ENCODE measurements at regions not wholly inside any gene's neighbourhood (a gene's known extent, or its start where the extent isn't known, plus 50 kb on each side); places are given as distances from the start of the nearest gene placed in this dataset.

- Histone ChIP-seq H3K36me3 (ENCODE audit: insufficient read depth, low read length, poor library complexity, severe bottlenecking) (no peaks in the 10 kb centered on the region), H3K27me3 (replicated peaks; ENCODE audit: insufficient read depth, low read depth, low read length, poor library complexity) (no peaks in the 10 kb centered on the region), H3K9me3 (ENCODE audit: low read depth, low read length, poor library complexity, severe bottlenecking) (peaks cover 3% of the 10 kb centered on the region), H3K27ac (ENCODE audit: low read depth, low read length, poor library complexity, severe bottlenecking) (no peak overlapping the region), H3K4me1 (ENCODE audit: insufficient read depth, low read length, poor library complexity, severe bottlenecking) (no peaks in the 10 kb centered on the region), H3K4me3 (ENCODE audit: low read depth, low read length, poor library complexity, severe bottlenecking) (no peak overlapping the region)
- ChIA-PET CTCF (no interaction called here), POLR2A (ENCODE audit: low non-redundant PET) (no interaction called here)
- DNase-seq (ENCODE audit: low spot score): no peak
- BruUV-seq (replicated peaks): no TSS peak
- no peak for TF ChIP-seq EZH2 (IDR thresholded peaks at IDR 0.05; ENCODE audit: borderline replicate concordance, low read depth, low read length, poor library complexity, severe bottlenecking)
- TF ChIP-seq, protein P1, sequence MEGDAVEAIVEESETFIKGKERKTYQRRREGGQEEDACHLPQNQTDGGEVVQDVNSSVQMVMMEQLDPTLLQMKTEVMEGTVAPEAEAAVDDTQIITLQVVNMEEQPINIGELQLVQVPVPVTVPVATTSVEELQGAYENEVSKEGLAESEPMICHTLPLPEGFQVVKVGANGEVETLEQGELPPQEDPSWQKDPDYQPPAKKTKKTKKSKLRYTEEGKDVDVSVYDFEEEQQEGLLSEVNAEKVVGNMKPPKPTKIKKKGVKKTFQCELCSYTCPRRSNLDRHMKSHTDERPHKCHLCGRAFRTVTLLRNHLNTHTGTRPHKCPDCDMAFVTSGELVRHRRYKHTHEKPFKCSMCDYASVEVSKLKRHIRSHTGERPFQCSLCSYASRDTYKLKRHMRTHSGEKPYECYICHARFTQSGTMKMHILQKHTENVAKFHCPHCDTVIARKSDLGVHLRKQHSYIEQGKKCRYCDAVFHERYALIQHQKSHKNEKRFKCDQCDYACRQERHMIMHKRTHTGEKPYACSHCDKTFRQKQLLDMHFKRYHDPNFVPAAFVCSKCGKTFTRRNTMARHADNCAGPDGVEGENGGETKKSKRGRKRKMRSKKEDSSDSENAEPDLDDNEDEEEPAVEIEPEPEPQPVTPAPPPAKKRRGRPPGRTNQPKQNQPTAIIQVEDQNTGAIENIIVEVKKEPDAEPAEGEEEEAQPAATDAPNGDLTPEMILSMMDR (conservative IDR thresholded peaks at IDR 0.05; ENCODE audit: low read depth, low read length): no peak
- intact Hi-C loops (cut with micrococcal nuclease; ENCODE audit: unreplicated experiment): no loop called here
Measured at GRCh38 chr2:8061219-8061618, 620.6 kb upstream of the ID2 start.

DNA sequence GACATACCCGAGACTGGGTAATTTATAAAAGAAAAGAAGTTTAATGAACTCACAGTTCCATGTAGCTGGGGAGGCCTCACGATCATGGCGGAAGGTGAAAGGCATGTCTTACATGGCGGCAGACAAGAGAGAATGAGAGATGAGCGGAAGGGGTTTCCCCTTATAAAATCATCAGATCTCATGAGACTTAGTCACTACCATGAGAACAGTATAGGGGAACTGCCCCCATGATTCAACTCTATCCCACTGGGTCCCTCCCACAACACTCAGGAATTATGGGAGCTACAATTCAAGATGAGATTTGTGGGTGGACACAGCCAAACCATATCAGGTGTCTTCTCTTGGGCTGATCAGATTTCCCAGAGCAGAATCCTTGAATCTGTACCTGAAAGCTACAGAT is 617.3 kb upstream of the ID2 start:
- no peak for DNase-seq (ENCODE audit: low spot score)
- intact Hi-C loops (cut with micrococcal nuclease; ENCODE audit: unreplicated experiment): no loop called here
- H3K36me3 ChIP-seq (ENCODE audit: insufficient read depth, low read length, poor library complexity, severe bottlenecking): no peaks in the 10 kb centered on the region
- BruUV-seq (replicated peaks): no TSS peak
- no peaks in the 10 kb centered on the region for H3K4me1 ChIP-seq (ENCODE audit: insufficient read depth, low read length, poor library complexity, severe bottlenecking)
- H3K27me3 ChIP-seq (replicated peaks; ENCODE audit: insufficient read depth, low read depth, low read length, poor library complexity): no peaks in the 10 kb centered on the region
- CTCF ChIA-PET: no interaction called here
- no peak overlapping the region for H3K27ac ChIP-seq (ENCODE audit: low read depth, low read length, poor library complexity, severe bottlenecking)
- no peaks in the 10 kb centered on the region for H3K9me3 ChIP-seq (ENCODE audit: low read depth, low read length, poor library complexity, severe bottlenecking)
- no peak overlapping the region for H3K4me3 ChIP-seq (ENCODE audit: low read depth, low read length, poor library complexity, severe bottlenecking)
- POLR2A ChIA-PET (ENCODE audit: low non-redundant PET): no interaction called here
- TF ChIP-seq, protein P1 (conservative IDR thresholded peaks at IDR 0.05; ENCODE audit: low read depth, low read length): no peak
- no peak for TF ChIP-seq EZH2 (IDR thresholded peaks at IDR 0.05; ENCODE audit: borderline replicate concordance, low read depth, low read length, poor library complexity, severe bottlenecking)

- TF ChIP-seq EZH2 (IDR thresholded peaks at IDR 0.05; ENCODE audit: borderline replicate concordance, low read depth, low read length, poor library complexity, severe bottlenecking): no peak
- TF ChIP-seq, protein P1 (conservative IDR thresholded peaks at IDR 0.05; ENCODE audit: low read depth, low read length): no peak
- H3K27me3 ChIP-seq (replicated peaks; ENCODE audit: insufficient read depth, low read depth, low read length, poor library complexity): no peaks in the 10 kb centered on the region
- intact Hi-C loops (cut with micrococcal nuclease; ENCODE audit: unreplicated experiment): no loop called here
- DNase-seq (ENCODE audit: low spot score): no peak
- no peaks in the 10 kb centered on the region for H3K4me1 ChIP-seq (ENCODE audit: insufficient read depth, low read length, poor library complexity, severe bottlenecking)
- H3K4me3 ChIP-seq (ENCODE audit: low read depth, low read length, poor library complexity, severe bottlenecking): no peak overlapping the region
- no peaks in the 10 kb centered on the region for H3K36me3 ChIP-seq (ENCODE audit: insufficient read depth, low read length, poor library complexity, severe bottlenecking)
- POLR2A ChIA-PET (ENCODE audit: low non-redundant PET): no interaction called here
- no peaks in the 10 kb centered on the region for H3K9me3 ChIP-seq (ENCODE audit: low read depth, low read length, poor library complexity, severe bottlenecking)
- CTCF ChIA-PET: no interaction called here
- H3K27ac ChIP-seq (ENCODE audit: low read depth, low read length, poor library complexity, severe bottlenecking): no peak overlapping the region
- BruUV-seq (replicated peaks): no TSS peak
Measured at GRCh38 chr2:8065191-8065590, 616.7 kb upstream of the ID2 start.
